Activated CD4-positive, alpha-beta T cell treated with anti-CD3 and anti-CD28 coated beads, Interleukin-2, amount 50 U/mL, for 16 hours (primary cell): ENCODE measurements at regions not wholly inside any gene's neighbourhood (a gene's known extent, or its start where the extent isn't known, plus 50 kb on each side); places are given as distances from the start of the nearest gene placed in this dataset.

ENCODE experiments used
- DNase-seq: peaks from one replicate; pipeline ENCODE4 v3.0.0-alpha.2; 2020

DNA sequence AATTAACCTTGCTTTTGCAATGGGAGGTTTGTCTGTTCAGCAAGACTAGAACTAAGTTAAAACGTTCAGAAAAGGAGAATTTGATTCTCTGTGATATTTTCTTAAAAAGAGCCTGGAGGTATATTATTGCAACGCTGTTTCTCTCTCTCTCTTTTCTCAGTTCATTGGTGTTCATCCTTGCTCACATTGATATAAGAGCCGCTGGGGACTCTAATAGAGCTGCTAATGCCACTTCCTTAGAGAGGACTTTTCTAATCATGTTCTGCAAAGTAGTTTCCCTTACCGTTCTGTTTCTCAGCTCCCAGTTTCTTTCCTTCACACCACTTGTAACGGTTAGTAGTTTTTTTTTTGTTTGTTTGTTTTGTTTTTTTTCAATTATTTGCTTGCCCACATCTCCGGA lies 203.8 kb downstream of the RWDD3 start:
- DNase-seq: no peak

DNA sequence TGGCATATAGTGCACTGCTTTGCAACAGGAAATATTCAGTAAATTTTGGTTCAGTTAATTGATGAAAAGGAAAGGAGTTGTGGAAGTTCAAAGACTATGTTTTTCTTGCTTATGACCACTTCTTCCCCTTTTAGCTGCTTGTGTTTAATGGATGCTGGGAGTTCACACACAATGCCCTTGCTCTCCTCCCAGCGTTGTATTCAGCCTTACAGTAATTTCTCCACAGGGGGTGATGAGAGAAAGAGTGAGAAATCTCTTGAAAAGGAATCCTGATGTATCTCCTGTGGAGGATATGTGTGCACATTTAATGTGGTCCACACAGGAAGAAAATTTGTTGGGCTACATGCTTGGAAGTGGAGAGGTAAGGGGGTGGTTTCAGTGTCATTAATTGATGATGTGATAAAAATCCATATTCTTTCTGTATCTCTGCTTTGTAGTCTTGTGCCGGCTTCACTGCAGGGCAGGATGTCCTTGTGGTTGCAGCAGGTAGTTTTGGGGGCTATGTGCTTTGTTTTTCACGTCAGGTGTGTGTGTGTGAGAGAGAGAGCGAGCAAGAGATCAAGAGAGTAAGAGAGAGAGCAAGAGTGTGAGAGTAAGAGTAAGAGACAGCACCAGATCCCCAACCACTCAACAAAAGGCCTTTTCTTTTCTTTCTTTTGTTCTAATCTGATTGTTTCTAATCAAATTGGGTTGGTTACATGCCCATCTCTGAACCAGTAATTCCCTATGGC lies 204.4 kb downstream of the RWDD3 start:
- no peak for DNase-seq

- DNase-seq: no peak
Measured at GRCh38 chr1:95440511-95440910, 206.5 kb downstream of the RWDD3 start.

DNA sequence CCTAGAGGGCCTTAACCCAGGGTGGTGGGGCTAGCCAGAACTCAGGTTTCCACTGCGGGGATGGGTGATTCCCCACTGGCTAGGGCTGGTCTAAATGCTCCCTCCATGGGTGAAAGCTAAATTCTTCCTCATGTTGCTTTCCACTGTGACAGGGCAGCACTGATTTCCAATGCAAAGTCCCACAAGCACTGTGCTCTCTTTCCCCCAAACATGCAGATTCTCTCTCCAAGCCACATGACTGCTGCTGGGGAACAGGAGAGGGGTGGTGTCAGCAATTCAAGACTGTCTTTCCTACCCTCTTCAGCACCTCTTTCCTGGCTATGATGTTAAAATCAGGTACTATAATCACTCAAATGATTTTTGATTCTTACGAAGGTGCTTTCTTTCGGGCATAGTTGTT lies 215.5 kb downstream of the RWDD3 start:
- DNase-seq: no peak

DNA sequence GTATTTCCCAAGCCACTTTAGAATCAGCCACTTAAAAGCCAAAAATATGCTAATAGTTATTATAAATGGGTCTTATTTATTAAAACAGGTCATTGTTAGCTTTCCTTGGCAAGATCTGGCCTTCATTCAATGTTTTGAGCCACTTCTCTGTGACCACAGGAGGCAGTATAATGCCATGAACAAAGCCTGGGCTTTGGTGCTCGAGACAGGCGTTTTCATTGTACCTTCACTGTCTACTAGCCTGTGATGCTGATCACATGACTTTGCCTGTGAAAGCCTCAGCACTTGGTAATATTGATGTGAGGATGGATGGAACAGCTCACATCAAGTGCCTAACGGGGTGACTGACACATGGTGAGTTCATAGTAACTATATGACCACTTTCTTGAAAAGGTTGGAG lies 217.0 kb downstream of the RWDD3 start:
- no peak for DNase-seq

GRCh38 chr1:95451904-95452303 lies 217.9 kb downstream of the RWDD3 start:
- DNase-seq: no peak

GRCh38 chr1:95453053-95453452 lies 219.0 kb downstream of the RWDD3 start:
- no peak for DNase-seq

- DNase-seq: no peak
Measured at GRCh38 chr1:95467036-95467435, 233.0 kb downstream of the RWDD3 start.

DNA sequence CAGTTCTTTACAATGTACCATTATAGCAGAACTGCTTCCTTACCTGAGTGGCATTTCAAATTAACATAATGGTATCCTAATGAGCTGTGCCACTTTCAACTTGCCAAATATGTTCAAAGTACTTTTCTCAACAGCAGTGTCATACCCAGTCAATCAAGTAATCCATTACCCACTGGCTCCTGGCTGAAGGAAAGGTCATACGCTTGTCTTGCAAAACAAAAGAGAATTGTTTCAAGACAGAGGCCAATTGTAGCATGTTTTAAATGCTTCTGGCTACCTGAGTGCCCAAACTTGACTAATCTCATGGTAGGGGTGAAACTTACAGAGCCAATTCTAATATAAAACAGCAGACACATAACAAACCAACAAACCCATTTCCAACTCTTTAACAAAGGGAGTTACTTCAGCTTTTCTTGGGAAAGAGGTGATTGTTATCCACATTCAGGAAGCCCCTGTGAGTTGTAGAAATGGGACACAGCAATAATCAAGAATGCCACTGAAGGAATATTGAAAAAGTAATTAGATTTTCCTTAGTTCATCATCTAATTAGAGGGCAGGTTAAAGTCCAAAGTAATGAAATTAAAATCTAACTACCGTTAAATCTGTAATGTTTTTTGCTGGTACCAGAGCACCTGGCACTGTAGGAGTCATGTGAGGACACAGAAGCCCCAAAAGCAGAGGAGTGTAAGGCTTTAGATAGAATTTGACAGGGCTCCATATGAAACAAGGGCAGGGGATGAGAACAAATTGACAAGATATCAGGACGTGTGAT lies 241.9 kb downstream of the RWDD3 start:
- no peak for DNase-seq

GRCh38 chr1:95496307-95496706 lies 262.3 kb downstream of the RWDD3 start:
- no peak for DNase-seq

DNA sequence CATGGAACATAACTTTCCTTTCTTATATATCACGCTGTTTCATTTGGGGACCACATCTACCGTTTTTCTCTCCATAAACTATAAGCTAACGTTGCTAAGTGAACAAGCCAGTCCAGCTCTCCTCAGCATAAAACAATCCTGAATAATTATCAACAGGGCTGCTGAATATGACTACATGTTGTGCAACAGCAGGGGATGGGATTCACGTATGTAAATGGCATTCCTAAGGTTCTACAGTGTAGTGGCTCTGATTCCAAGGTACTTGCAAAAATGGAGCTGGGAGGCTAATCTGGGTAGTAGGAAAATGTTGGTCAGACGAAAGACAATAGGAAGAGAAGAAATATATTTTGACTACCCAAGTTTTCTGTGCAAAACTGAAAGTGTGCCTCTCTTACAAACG lies 262.8 kb downstream of the RWDD3 start:
- DNase-seq: no peak

- DNase-seq: no peak
Measured at GRCh38 chr1:95497566-95497965, 263.6 kb downstream of the RWDD3 start.

GRCh38 chr1:95503278-95504030 lies 269.4 kb downstream of the RWDD3 start:
- no peak for DNase-seq

DNA sequence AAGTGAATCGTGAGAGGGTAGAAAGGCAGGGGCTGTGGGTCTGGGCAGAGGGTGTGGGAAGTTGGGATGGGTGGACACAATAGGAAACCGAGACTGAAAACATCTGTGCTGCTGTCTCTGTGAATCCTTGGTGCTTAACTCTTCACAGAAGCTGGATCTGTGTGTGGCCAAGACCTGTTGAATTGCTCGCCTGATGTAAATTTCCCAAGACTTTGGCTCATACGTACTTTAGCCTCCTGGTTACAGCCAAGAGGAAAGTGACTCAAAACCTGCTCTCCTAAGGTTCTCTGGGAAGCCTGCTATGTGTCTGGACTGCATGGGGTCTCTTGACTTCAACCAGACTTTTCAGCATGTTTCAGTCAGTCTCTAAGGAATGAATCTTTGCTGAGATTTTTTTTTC lies 270.3 kb downstream of the RWDD3 start:
- no peak for DNase-seq

DNA sequence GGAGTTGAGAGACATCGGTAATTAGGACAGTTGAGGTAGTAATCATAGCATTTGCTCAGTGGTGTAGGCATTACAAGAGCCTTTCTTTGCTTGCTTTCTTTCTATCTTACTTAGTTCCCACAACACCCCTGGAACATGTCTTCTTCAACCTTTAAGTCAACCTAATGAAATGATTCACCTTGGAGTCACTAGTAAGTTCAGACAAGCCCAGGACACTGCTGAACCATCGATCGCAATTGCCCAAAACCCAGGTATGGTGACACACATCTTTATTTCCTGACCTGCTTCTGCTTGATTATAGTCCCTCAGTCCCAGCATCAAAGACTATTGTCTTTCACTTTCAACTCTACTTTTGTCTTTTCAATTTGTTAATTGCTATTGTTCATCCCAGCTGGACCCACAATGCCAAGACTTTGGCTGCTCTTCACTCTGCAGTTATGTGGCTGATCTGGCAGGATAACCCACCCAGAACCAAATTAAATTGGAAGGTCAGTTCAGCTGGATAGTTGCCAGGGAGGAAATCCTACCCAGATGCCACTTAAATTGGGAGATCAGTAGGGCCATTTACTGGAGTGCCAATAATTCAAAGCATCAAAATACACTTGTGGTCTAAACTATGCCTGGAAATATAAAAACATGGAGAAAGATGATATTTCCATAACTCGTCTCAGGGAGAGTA lies 272.9 kb downstream of the RWDD3 start:
- DNase-seq: no peak

GRCh38 chr1:95509989-95510388 lies 276.0 kb downstream of the RWDD3 start:
- DNase-seq: no peak

DNA sequence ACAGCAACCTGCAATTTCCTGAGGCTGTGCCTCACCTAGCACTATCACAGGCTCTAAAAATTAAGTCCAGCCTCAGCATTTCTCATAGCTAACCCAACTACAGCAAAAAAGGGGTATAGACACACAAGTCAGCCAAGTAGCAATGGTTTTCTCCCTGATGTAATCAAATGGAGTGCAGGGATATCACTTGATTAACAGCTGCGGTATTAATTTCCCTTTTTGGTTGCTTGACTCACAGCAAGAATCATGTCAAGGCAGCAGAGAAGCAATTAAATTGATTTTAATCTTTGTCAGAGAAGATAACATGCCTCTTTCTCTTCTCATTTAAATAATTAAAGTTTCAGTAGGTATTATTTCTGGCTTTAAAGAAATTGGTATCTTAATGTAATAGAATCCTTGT lies 278.9 kb downstream of the RWDD3 start:
- no peak for DNase-seq

GRCh38 chr1:95517506-95517905 lies 283.5 kb downstream of the RWDD3 start:
- no peak for DNase-seq

GRCh38 chr1:95518310-95518709 lies 284.3 kb downstream of the RWDD3 start:
- no peak for DNase-seq

- DNase-seq: no peak
Measured at GRCh38 chr1:95520390-95520789, 286.4 kb downstream of the RWDD3 start.

GRCh38 chr1:95532335-95532734 lies 298.3 kb downstream of the RWDD3 start:
- DNase-seq: no peak

DNA sequence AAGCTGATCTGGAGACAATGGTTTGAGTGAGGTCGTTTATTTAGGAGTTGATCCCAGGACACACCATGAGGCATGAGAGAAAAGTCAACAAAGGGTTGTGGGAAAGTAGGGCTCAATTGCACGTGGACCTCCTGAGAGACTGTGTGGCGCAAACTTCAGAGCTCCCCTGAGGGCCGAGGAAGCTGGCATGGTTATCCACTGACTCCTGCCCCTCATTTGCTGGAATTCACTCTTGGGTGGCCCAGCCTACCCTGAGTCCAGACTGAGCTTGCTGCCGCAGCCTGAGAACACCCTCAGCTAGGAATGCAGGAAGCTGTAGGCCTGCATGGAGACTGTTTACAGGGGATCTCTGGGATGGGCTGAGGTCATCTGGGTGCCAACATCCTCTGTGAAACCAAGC lies 301.0 kb downstream of the RWDD3 start:
- no peak for DNase-seq

DNA sequence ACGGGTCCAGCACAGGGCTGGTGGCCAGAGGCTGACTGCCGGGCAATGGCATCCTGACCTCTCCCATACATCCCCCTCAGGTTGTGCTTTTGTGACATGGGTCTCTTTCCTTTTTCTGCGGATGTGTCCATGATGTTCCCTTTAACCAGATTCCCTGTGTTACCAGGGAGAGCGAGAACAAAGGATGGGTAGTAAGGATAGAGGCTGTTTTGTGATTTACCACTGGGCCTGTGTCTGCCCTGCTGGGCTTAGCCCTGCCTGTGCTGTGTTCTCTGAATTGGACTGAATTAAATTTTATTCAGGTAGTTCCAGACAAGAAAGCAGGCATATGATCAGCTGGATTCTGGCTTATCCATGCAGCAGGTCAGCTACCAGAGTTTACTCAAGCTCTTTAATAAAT lies 301.6 kb downstream of the RWDD3 start:
- DNase-seq: no peak
